NB4 (cell line): ENCODE measurements at regions not wholly inside any gene's neighbourhood (a gene's known extent, or its start where the extent isn't known, plus 50 kb on each side); places are given as distances from the start of the nearest gene placed in this dataset.

Experiments
- DNase-seq: peaks from one replicate; pipeline ENCODE4 v3.0.0; 2010; ENCODE audit warnings: low read depth
- H3K4me3 ChIP-seq: one replicate; pipeline ENCODE4 v1.5.1; 2011; ENCODE audit warnings: mild to moderate bottlenecking, low read depth, low read length, moderate library complexity
- CTCF ChIP-seq: IDR thresholded peaks from one replicate; pipeline ENCODE4 v1.5.1; 2012; ENCODE audit warnings: low read depth, low read length
- MAX ChIP-seq: IDR thresholded peaks from 2 replicates; pipeline ENCODE4 v1.6.1; 2011; ENCODE audit warnings: low read depth, low read length
- MYC ChIP-seq: IDR thresholded peaks from 2 replicates; pipeline ENCODE4 v1.6.1; 2011; ENCODE audit warnings: low read depth, low read length
- POLR2A ChIP-seq: IDR thresholded peaks from 2 replicates; pipeline ENCODE4 v1.6.1; 2011; ENCODE audit warnings: mild to moderate bottlenecking; ENCODE audit not compliant: insufficient read length; ENCODE audit errors: extremely low read depth

DNA sequence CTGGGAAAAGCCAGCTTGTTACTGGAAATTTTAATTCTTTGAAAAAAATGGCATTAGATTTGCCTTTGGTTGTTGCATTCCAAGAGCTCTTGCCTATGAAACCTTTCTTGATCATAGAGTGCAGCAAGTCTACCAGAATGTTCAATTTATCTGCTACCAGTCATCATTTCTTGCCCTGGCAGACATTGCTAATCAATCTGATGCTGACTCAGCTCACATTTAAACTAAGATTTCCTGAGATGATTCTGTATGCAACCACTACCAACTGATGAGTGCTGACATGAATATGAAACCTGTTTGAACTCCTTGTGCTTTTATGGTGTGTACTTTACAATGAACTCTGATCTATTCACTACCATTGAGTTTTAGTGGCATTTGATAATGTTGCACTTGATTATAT lies 166.5 kb upstream of the SALL1 start:
- TF ChIP-seq MAX (no peak), MYC (no peak), CTCF (no peak), POLR2A (no peak)
- H3K4me3 ChIP-seq = no peak overlapping the region
- no peak for DNase-seq

GRCh38 chr16:51313198-51313597 lies 162.1 kb upstream of the SALL1 start:
- DNase-seq = no peak
- TF ChIP-seq POLR2A = no peak
- TF ChIP-seq MAX = no peak
- H3K4me3 ChIP-seq = no peak overlapping the region

DNA sequence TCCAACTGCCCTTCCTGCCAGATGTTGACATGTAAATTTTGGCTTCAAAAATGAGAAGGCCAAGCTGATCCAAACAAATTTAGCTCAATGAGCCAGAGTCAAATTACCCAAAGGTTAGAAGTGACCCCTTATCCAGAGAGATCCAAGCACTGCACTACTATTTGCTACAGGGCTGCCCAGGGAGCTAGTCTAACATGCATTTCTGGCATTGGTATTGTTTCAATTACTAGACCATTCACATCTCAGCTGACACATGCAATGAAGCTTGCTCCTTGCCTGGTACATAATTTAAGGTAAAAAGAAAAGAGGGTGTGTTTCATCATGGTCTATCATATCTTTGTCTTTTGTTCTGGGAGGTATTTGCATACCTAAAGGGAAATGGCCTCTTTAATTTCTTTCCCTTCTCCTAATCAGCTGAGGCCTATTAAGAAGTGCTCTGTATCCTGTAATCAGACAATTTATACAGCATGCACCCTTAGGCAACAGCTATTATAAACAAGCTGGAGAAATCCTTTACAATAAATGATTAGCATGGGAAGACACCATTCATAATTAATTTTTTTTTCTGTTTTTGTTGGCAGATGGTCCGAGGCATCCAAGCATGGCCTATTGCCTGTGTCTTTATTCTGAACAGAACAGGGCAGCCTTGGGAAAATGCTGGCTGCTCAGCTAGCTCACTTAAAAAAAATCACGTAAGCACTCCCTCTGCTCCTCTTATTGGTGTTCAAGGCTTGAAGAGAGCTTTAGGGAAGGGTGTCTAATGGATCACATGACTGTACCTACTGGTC lies 161.5 kb upstream of the SALL1 start:
- DNase-seq = no peak
- no peak overlapping the region for H3K4me3 ChIP-seq
- TF ChIP-seq MAX (no peak), MYC (no peak), POLR2A (no peak), CTCF (no peak)

DNA sequence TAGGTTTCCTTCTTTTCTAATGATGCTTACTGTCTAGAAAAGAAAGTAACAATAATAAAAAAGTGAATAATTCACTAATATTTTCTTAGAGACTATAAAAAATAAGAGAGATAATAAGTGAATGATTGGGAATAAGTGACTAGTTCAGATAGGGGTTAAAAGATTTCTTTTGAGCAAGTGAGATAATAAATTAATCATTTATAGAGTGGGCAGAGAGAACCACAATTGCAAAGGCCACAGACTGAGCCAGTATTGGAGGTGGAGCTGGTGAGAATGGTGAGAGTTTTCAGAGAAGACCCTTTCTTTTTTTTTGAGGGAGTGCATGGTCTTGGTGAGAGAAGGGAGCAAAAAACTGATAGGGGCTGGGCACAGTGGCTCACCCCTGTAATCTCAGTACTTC lies 159.1 kb upstream of the SALL1 start:
- TF ChIP-seq MAX (no peak), MYC (no peak), POLR2A (no peak), CTCF (no peak)
- no peak for DNase-seq
- no peak overlapping the region for H3K4me3 ChIP-seq

GRCh38 chr16:51306886-51307595 lies 156.0 kb upstream of the SALL1 start:
- no peak for DNase-seq
- no peak for TF ChIP-seq CTCF
- no peak for TF ChIP-seq MAX
- no peak for TF ChIP-seq POLR2A
- TF ChIP-seq MYC = no peak
- no peak overlapping the region for H3K4me3 ChIP-seq

DNA sequence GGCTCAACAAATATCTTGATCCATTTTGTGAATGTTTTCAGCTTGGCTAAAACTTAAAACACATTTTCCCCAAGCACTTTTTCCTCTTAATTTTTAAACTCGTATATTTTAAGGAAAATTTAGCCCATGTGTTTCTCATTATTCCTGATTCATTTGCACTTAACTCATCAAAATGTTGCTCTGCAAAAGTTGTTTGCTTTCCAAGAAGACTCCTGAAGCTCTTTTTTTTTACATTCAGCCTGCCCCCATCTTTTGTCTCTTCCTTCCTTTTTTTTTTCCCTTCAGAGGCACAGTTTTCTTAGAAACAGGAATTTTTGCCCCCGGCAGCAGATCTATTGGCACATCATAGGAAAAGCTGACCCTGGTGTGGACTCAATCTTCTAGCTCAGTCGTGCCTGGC lies 155.0 kb upstream of the SALL1 start:
- no peak for TF ChIP-seq CTCF
- no peak for TF ChIP-seq MYC
- no peak for TF ChIP-seq POLR2A
- no peak for TF ChIP-seq MAX
- no peak overlapping the region for H3K4me3 ChIP-seq
- DNase-seq = no peak
